ENCODE measurements at regions not wholly inside any gene's neighbourhood (a gene's known extent, or its start where the extent isn't known, plus 50 kb on each side); places are given as distances from the start of the nearest gene placed in this dataset.

GRCh38 chr21:26684889-26685288, 111.8 kb upstream of the CYYR1 start:
- TF ChIP-seq CTCF (IDR thresholded peaks at IDR 0.05), result no peak
- no peak for TF ChIP-seq EP300 (IDR thresholded peaks at IDR 0.05)
- TF ChIP-seq POLR2AphosphoS5 (IDR thresholded peaks at IDR 0.05), result no peak
- TF ChIP-seq POLR2A (IDR thresholded peaks at IDR 0.05), result no peak
- Histone ChIP-seq H3K4me1 (no peaks in the 10 kb centered on the region), H3K9me3 (peaks cover 2% of the 10 kb centered on the region), H3K4me3 (no peak overlapping the region), H3K36me3 (no peaks in the 10 kb centered on the region), H3K27me3 (no peaks in the 10 kb centered on the region), H3K27ac (no peak overlapping the region)
- DNase-seq (ENCODE audit: low spot score in 2 of 2), result no peak
- 75% methylated on average over 4 of the region's 4 CpGs for WGBS

- TF ChIP-seq POLR2A (IDR thresholded peaks at IDR 0.05) (no peak), POLR2AphosphoS5 (IDR thresholded peaks at IDR 0.05) (no peak), EP300 (IDR thresholded peaks at IDR 0.05) (no peak), CTCF (IDR thresholded peaks at IDR 0.05) (no peak)
These were observed 110.9 kb upstream of the CYYR1 start for GRCh38 chr21:26683996-26684395.

GRCh38 chr21:26679284-26679683, 106.2 kb upstream of the CYYR1 start:
- Histone ChIP-seq H3K4me1 (no peaks in the 10 kb centered on the region), H3K36me3 (no peaks in the 10 kb centered on the region), H3K4me3 (no peak overlapping the region), H3K9me3 (no peaks in the 10 kb centered on the region), H3K27ac (no peak overlapping the region), H3K27me3 (no peaks in the 10 kb centered on the region)
- 74% methylated on average over 3 of the region's 3 CpGs for WGBS
- TF ChIP-seq POLR2A (IDR thresholded peaks at IDR 0.05) (no peak), CTCF (IDR thresholded peaks at IDR 0.05) (no peak), POLR2AphosphoS5 (IDR thresholded peaks at IDR 0.05) (no peak), EP300 (IDR thresholded peaks at IDR 0.05) (no peak)
- DNase-seq (ENCODE audit: low spot score in 2 of 2), result no peak

More at GRCh38 chr21:26683996-26684395, 110.9 kb upstream of the CYYR1 start:
- H3K36me3 ChIP-seq, result no peaks in the 10 kb centered on the region
- no peak overlapping the region for H3K4me3 ChIP-seq
- no peaks in the 10 kb centered on the region for H3K4me1 ChIP-seq
- H3K27ac ChIP-seq, result no peak overlapping the region
- no peak for DNase-seq (ENCODE audit: low spot score in 2 of 2)
- no peaks in the 10 kb centered on the region for H3K27me3 ChIP-seq
- 39% methylated on average over 2 of the region's 2 CpGs for WGBS
- no peaks in the 10 kb centered on the region for H3K9me3 ChIP-seq

- Histone ChIP-seq H3K4me1 (no peaks in the 10 kb centered on the region), H3K27me3 (no peaks in the 10 kb centered on the region), H3K27ac (no peak overlapping the region), H3K4me3 (no peak overlapping the region), H3K36me3 (no peaks in the 10 kb centered on the region), H3K9me3 (no peaks in the 10 kb centered on the region)
- WGBS, result 62% methylated on average over 5 of the region's 5 CpGs
- no peak for TF ChIP-seq POLR2A (IDR thresholded peaks at IDR 0.05)
- no peak for TF ChIP-seq EP300 (IDR thresholded peaks at IDR 0.05)
- TF ChIP-seq CTCF (IDR thresholded peaks at IDR 0.05), result no peak
- TF ChIP-seq POLR2AphosphoS5 (IDR thresholded peaks at IDR 0.05), result no peak
- no peak for DNase-seq (ENCODE audit: low spot score in 2 of 2)
These were observed 101.2 kb upstream of the CYYR1 start for GRCh38 chr21:26674323-26674722.

- DNase-seq (ENCODE audit: low spot score in 2 of 2), result no peak
- TF ChIP-seq CTCF (IDR thresholded peaks at IDR 0.05) (no peak), EP300 (IDR thresholded peaks at IDR 0.05) (no peak), POLR2AphosphoS5 (IDR thresholded peaks at IDR 0.05) (no peak), POLR2A (IDR thresholded peaks at IDR 0.05) (no peak)
- H3K27me3 ChIP-seq, result no peaks in the 10 kb centered on the region
- no peaks in the 10 kb centered on the region for H3K36me3 ChIP-seq
- no peak overlapping the region for H3K27ac ChIP-seq
- H3K4me1 ChIP-seq, result no peaks in the 10 kb centered on the region
- WGBS, result 82% methylated on average over 4 of the region's 4 CpGs
- H3K9me3 ChIP-seq, result peaks cover 3% of the 10 kb centered on the region
- H3K4me3 ChIP-seq, result no peak overlapping the region
These were observed 96.2 kb upstream of the CYYR1 start for GRCh38 chr21:26669215-26669764.

Data from suprapubic skin (tissue), 4 donors.